Activated CD4-positive, alpha-beta T cell treated with anti-CD3 and anti-CD28 coated beads, Interleukin-2, amount 50 U/mL, for 16 hours (primary cell): ENCODE measurements at regions not wholly inside any gene's neighbourhood (a gene's known extent, or its start where the extent isn't known, plus 50 kb on each side); places are given as distances from the start of the nearest gene placed in this dataset.
A peak's percentile ranks its signal among the peaks of the same experiment; 100 is the strongest.

Experiments used
- DNase-seq: peaks from one replicate; pipeline ENCODE4 v3.0.0-alpha.2; 2020

GRCh38 chr4:54547299-54548097, 110.3 kb upstream of the KIT start:
- DNase-seq: peak; percentile 8

GRCh38 chr4:54548098-54548620, 109.6 kb upstream of the KIT start:
- DNase-seq: peak; percentile 8

- DNase-seq: no peak
Observed at GRCh38 chr4:54548831-54549460, 108.8 kb upstream of the KIT start.

- no peak for DNase-seq
Observed at GRCh38 chr4:54550395-54551171, 107.2 kb upstream of the KIT start.

GRCh38 chr4:54553001-54553400, 104.8 kb upstream of the KIT start:
- DNase-seq: no peak

- no peak for DNase-seq
Observed at GRCh38 chr4:54554339-54554990, 103.3 kb upstream of the KIT start.

- no peak for DNase-seq
Observed at GRCh38 chr4:54556051-54556450, 101.7 kb upstream of the KIT start.

- DNase-seq: no peak
Observed at GRCh38 chr4:54556587-54556986, 101.2 kb upstream of the KIT start.

- DNase-seq: no peak
Observed at GRCh38 chr4:54558889-54559677, 98.7 kb upstream of the KIT start.

GRCh38 chr4:54560513-54560912, 97.2 kb upstream of the KIT start:
- no peak for DNase-seq

- no peak for DNase-seq
Observed at GRCh38 chr4:54561940-54562339, 95.8 kb upstream of the KIT start.

- DNase-seq: no peak
Observed at GRCh38 chr4:54566608-54567007, 91.1 kb upstream of the KIT start.

- no peak for DNase-seq
Observed at GRCh38 chr4:54567327-54567726, 90.4 kb upstream of the KIT start.

GRCh38 chr4:54568184-54568583, 89.6 kb upstream of the KIT start:
- no peak for DNase-seq

- DNase-seq: no peak
Observed at GRCh38 chr4:54570822-54571221, 86.9 kb upstream of the KIT start.

- no peak for DNase-seq
Observed at GRCh38 chr4:54571293-54572151, 86.2 kb upstream of the KIT start.

- no peak for DNase-seq
Observed at GRCh38 chr4:54572152-54572542, 85.6 kb upstream of the KIT start.

- DNase-seq: no peak
Observed at GRCh38 chr4:54574500-54574899, 83.3 kb upstream of the KIT start.

GRCh38 chr4:54575919-54576318, 81.8 kb upstream of the KIT start:
- DNase-seq: no peak

- no peak for DNase-seq
Observed at GRCh38 chr4:54581807-54582206, 76.0 kb upstream of the KIT start.

GRCh38 chr4:54585321-54586000, 72.3 kb upstream of the KIT start:
- DNase-seq: no peak
